ENCODE measurements at regions not wholly inside any gene's neighbourhood (a gene's known extent, or its start where the extent isn't known, plus 50 kb on each side); places are given as distances from the start of the nearest gene placed in this dataset.
"Not testable (repeated sequence)": the region's sequence is repeated elsewhere in the genome, so short reads cannot be mapped to it uniquely, and the experiment has no call there.

- no peak for DNase-seq
Measured at GRCh38 chr6:10343320-10343719, 71.6 kb downstream of the TFAP2A start.

DNA sequence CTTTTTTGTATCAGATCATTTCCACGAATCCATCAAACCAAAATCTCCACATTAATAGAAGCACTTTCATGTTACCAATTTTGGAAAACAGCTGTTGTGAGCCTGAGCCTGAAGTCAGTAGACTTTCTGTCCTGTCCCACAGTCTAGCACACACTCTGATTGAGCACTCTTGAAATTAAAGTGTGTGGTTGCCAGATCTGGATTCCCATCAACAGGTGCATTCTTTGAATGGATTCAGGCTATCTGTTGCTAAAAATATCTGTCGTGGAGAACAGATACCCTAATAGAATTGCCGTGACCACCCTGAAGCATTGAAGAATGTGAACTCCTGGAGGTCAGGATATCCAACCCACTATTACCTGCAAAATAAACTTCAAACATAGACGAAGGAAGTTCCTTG is 73.3 kb downstream of the TFAP2A start:
- DNase-seq = no peak

DNA sequence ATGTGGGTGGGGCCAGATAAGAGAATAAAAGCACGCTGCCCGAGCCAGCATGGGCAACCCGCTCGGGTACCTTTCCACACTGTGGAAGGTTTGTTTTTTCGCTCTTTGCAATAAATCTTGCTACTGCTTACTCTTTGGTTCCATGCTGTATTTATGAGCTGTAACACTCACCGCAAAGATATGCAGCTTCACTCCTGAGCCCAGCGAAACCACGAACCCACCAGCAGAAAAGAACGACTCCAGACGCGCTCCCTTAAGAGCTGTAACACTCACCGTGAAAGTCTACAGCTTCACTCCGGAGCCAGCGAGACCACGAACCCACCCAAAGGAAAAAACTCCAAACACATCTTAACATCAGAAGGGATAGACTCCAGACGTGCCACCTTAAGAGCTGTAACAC is 76.7 kb downstream of the TFAP2A start:
- DNase-seq = no peak

GRCh38 chr6:10337376-10337775 is 77.5 kb downstream of the TFAP2A start:
- not testable (repeated sequence) for DNase-seq

- DNase-seq = no peak
Measured at GRCh38 chr6:10332111-10332510, 82.8 kb downstream of the TFAP2A start.

GRCh38 chr6:10331334-10331968 is 83.4 kb downstream of the TFAP2A start:
- DNase-seq = no peak

DNA sequence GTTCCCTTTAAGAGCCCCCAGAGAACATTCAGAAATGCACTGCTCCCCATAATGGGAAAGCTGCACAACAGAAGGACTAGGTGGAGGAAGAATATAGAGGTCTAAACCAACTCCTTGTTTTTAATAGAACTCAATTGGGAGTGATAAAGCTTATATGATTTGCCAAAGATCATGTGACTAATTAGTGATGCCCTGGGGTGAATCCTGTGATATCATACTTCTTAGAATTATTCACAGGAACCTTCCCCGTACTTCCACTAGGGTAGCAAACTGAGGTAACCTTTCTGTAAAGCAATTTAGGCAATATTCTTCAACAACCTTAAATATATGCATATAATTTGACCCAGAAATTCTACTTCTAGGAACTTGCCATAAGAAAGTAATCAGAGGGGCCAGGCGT is 84.4 kb downstream of the TFAP2A start:
- no peak for DNase-seq

DNA sequence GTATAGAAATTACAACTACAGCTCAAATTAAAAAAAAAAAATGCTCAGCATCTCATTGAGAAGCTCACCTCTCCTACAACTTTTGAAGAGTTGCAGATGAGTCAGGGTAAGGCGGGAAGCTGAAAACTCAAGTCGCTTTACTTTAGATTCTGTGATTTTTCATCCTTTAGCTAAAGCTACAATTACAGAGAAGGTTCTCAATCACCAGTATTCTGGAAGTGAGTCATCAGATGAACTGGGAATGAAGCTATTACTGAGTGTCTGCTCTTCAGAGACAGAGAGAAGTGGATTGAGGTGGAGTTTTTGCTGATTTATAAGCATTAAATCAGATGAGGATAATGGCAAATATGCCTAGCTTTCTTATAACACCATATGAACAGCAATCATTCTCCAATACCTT is 91.9 kb downstream of the TFAP2A start:
- no peak for DNase-seq

DNA sequence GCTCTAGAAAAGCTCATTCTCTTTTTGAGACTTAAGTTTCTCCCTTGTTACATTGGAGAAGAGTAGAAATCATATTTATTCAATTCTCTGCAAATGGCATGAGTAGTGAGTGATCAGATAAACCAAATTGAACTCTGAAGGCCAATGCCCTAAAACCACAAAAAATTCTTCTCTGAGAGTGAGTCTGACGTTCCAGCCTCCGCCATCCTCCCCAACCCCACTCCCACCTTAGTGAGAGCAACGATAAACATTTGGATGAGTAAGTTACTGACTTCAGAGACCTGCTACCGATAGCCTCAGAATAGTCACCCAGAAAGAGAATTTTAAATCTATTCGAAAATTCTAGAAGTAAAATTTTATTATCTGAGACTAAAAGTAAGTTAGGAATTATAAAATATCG is 94.6 kb downstream of the TFAP2A start:
- DNase-seq = no peak

GRCh38 chr6:10316373-10316721 is 98.5 kb downstream of the TFAP2A start:
- peak in 1 of 2 donors; percentile 7 for DNase-seq

DNA sequence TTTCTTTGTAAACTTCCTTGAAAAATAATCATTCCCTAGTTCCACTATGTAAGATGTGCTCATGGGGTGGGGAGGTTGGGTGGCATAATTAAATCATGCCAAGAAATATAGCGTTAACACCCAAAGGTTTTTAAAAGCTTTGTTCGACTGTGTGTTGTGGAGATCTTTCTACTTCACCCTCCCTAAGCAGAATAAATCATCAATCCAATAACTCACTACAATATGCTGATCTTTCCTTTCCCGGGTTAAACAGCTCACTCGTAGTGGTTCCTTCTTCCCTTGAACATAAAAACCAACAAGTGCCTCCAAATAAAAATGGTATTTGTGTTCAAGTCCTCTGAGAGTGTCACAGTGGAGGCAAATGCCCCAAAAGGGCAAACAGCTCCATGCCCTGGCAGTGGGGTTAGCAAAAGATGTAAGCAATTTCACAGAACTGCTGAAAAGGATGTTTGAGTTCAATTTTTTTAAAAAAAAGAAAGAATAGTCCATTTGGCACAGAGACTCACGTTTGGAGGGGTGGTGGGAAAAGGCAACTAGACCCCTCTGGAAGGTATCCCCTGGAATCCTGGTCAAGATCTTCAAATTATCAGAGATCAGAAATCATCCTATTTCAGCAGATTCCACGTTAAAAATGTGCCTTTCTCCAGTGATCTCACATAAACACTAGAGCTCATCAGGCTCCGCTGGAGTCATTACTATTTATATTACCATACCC is 99.1 kb downstream of the TFAP2A start:
- DNase-seq = no peak

- no peak for DNase-seq
Measured at GRCh38 chr6:10315034-10315433, 99.8 kb downstream of the TFAP2A start.

- no peak for DNase-seq
Measured at GRCh38 chr6:10314163-10314955, 100.5 kb downstream of the TFAP2A start.

- no peak for DNase-seq
Measured at GRCh38 chr6:10313799-10314162, 101.1 kb downstream of the TFAP2A start.

DNA sequence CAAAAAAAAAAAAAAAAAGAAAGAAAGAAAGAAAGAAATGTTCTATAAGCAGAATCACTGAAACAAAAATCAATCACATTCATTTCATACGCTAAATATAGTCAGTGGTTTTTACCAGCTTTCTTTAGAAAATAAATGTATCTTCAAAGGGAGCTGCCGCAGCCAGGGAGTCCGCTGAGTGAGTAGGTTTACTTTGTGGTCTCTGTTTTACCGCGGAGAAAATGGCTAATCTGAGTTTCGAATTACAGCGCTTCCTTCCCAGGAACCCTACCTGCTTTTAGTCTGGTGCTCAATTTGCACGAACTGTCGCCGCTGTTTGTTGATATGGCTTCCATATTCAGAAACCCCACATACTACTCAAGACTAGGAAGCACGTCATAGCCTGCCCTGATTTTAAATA is 102.4 kb downstream of the TFAP2A start:
- no peak for DNase-seq

DNA sequence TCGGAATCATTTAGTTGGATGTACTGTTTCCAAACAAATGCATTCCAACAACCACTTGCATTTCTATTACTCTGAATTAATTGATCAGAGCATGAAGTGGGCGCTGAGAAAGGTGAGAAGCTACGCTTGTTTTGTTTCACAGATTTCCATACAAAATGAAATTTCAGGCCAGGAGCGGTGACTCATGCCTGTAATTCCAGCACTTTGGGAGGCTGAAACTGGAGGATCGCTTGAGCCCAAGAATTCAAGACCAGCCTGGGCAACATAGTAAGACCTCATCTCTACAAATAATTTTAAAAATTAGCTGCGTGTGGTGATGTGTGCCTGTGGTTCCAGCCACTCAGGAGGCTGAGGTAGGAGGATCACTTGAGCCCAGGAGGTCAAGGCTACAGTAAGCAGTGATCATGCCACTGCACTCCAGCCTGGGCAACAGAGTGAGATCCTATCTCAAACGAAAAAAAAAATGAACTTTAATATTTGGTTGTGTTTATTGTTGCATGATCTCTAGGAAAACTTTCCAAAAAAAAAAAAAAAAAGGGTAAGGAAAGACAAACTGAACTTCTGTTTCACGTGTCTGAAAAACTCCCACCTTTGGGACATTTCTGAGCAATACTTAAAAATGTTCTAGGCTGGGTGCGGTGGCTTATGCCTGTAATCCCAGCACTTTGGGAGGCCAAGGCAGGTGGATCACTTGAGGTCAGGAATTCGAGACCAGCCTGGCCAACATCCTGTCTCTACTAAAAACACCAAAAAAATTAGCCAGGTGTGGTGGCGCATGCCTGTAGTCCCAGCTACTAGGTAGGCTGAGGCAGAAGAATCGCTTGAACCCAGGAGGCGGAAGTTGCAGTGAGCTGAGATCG is 103.1 kb downstream of the TFAP2A start:
- DNase-seq = not testable (repeated sequence)

DNA sequence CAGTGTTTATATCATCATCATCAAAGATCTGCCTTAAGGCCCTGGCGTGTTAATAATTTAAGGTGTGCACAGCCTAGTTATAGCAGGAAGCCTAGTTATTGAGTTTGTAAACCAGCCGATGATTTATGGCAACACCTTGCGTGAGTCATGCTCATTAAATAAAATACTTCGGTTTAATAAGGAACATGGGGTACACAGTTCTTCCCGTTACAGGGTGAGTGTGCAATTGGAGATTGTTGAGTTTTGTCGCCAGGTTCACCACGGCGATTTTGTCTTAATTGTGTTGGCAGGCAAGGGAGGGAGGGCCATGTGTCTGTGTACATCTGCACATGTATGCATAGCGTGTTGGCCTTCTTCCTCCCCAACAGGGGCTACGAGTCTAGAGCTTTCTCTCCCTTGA is 104.0 kb downstream of the TFAP2A start:
- DNase-seq = no peak

GRCh38 chr6:10310330-10310653 is 104.6 kb downstream of the TFAP2A start:
- DNase-seq = no peak

- DNase-seq = no peak
Measured at GRCh38 chr6:10309457-10310329, 105.2 kb downstream of the TFAP2A start.

DNA sequence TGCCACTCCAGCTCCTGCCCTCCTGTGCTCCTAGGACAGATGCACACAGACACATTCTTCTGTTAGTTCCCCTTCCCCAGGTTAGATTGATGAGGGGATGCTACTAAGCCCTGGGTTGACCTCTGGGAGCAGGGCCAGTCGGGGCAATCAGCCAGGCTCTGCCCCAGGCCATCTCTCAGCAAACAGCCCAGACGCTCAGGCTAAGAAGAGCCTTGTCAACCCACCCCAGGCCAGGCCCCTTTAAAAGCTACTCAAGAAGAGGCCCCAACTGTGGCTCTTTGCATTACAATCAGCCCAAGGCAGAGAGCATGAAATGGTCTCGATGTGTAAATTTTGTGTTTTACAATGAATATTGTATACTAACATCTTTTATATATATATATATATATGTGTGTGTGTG is 107.4 kb downstream of the TFAP2A start:
- DNase-seq = no peak

DNA sequence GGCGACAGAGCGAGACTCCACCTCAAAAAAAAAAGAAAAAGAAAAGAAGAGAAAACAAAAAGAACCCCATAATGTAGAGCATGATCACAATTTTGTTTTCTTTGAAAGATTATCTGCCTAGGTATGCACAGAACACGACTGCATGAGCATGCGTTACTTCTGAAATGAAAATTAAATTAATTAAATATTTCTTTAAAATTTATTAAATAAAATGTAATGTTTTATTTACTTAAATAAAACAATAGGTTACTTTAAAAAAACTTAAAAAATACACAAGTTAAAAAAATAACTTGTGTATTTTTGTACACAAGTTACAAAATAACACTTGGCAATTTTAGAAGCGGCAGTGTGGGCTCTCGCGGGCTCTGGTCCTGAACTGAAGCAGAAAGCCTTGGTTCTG is 107.8 kb downstream of the TFAP2A start:
- DNase-seq = no peak

Measured in right lung (tissue), 2 donors.